OCI-LY3 (cell line): ENCODE measurements at regions not wholly inside any gene's neighbourhood (a gene's known extent, or its start where the extent isn't known, plus 50 kb on each side); places are given as distances from the start of the nearest gene placed in this dataset.
"Not testable (repeated sequence)": the region's sequence is repeated elsewhere in the genome, so short reads cannot be mapped to it uniquely, and the experiment has no call there.

ENCODE experiments used
- H2AFZ ChIP-seq: fragments of 200-600, 300-600 bp; shearing (Covaris generic); 2 replicates; pipeline ENCODE4 v1.6.0; 2014; ENCODE audit warnings: antibody characterized with exemption, low read depth, low read length
- H3K27ac ChIP-seq: fragments of 200-600, 300-600 bp; sonication (generic); 2 replicates; pipeline ENCODE4 v1.5.1; 2014; ENCODE audit warnings: mild to moderate bottlenecking, low read length, moderate library complexity, mixed read lengths
- H3K27me3 ChIP-seq: fragments of 200-600, 300-600 bp; sonication (generic); 2 replicates; pipeline ENCODE4 v1.6.1; 2014; ENCODE audit warnings: low read depth, low read length, mixed read lengths
- H3K36me3 ChIP-seq: fragments of 200-600, 300-600 bp; sonication (generic); replicated peaks from 2 replicates; pipeline ENCODE3; 2014; ENCODE audit warnings: low read depth, low read length, mixed read lengths
- H3K4me1 ChIP-seq: fragments of 300-600, 200-600 bp; sonication (generic); 2 replicates; pipeline ENCODE4 v1.6.1; 2014; ENCODE audit warnings: low read length, mixed read lengths
- H3K4me2 ChIP-seq: fragments of 200-600, 300-600 bp; sonication (generic); 2 replicates; pipeline ENCODE4 v1.6.1; 2014; ENCODE audit warnings: low read length, mixed read lengths
- H3K4me3 ChIP-seq: fragments of 300-600, 200-600 bp; sonication (generic); 2 replicates; pipeline ENCODE4 v1.5.1; 2014; ENCODE audit warnings: antibody characterized with exemption, mild to moderate bottlenecking, low read length, moderate library complexity
- H3K79me2 ChIP-seq: fragments of 300-600, 200-600 bp; shearing (Covaris generic); 2 replicates; pipeline ENCODE4 v1.6.1; 2014; ENCODE audit warnings: mild to moderate bottlenecking, low read length, mixed read lengths
- H3K9ac ChIP-seq: fragments of 300-600, 200-600 bp; shearing (Covaris generic); 2 replicates; pipeline ENCODE4 v1.6.0; 2014; ENCODE audit warnings: mild to moderate bottlenecking, low read length, moderate library complexity
- H3K9me3 ChIP-seq: fragments of 200-600, 300-600 bp; shearing (Covaris generic); 2 replicates; pipeline ENCODE4 v1.6.1; 2014; ENCODE audit warnings: low read length, mixed read lengths; ENCODE audit not compliant: insufficient read depth
- H4K20me1 ChIP-seq: fragments of 200-600, 300-600 bp; sonication (generic); 2 replicates; pipeline ENCODE4 v1.6.1; 2016; ENCODE audit warnings: low read length, mixed read lengths; ENCODE audit not compliant: insufficient read depth
- CTCF ChIP-seq: fragments of 200-600, 300-600 bp; sonication (generic); IDR thresholded peaks from 2 replicates; pipeline ENCODE4 v1.5.1; 2014; ENCODE audit warnings: antibody characterized with exemption, low read length, low read depth
- EZH2phosphoT487 ChIP-seq: fragments of 200-600 bp; shearing (Covaris generic); IDR thresholded peaks from 2 replicates; pipeline ENCODE4 v1.6.1; 2018; ENCODE audit warnings: antibody characterized with exemption, mixed run types, low read depth

- Histone ChIP-seq H3K9ac (no peak overlapping the region), H3K36me3 (peaks cover 3% of the 10 kb centered on the region), H3K27ac (no peak overlapping the region), H4K20me1 (no peaks in the 10 kb centered on the region), H3K27me3 (no peaks in the 10 kb centered on the region), H3K79me2 (no peaks in the 10 kb centered on the region), H2AFZ (no peak overlapping the region), H3K4me1 (no peaks in the 10 kb centered on the region), H3K4me2 (no peak overlapping the region), H3K4me3 (no peak overlapping the region), H3K9me3 (no peaks in the 10 kb centered on the region)
- no peak for TF ChIP-seq CTCF
- no peak for TF ChIP-seq EZH2phosphoT487
Observed at GRCh38 chr3:82561784-82562183, 800.3 kb upstream of the GBE1 start.

GRCh38 chr3:82558081-82558480 lies 796.6 kb upstream of the GBE1 start:
- no peaks in the 10 kb centered on the region for H4K20me1 ChIP-seq
- H3K36me3 ChIP-seq = no peaks in the 10 kb centered on the region
- no peak overlapping the region for H3K27ac ChIP-seq
- no peak overlapping the region for H3K4me3 ChIP-seq
- H2AFZ ChIP-seq = no peak overlapping the region
- H3K27me3 ChIP-seq = no peaks in the 10 kb centered on the region
- H3K9me3 ChIP-seq = no peaks in the 10 kb centered on the region
- no peaks in the 10 kb centered on the region for H3K79me2 ChIP-seq
- no peak for TF ChIP-seq EZH2phosphoT487
- no peak for TF ChIP-seq CTCF
- H3K9ac ChIP-seq = no peak overlapping the region
- H3K4me1 ChIP-seq = no peaks in the 10 kb centered on the region
- H3K4me2 ChIP-seq = no peak overlapping the region

- Histone ChIP-seq H4K20me1 (no peaks in the 10 kb centered on the region), H3K4me1 (no peaks in the 10 kb centered on the region), H3K79me2 (no peaks in the 10 kb centered on the region), H3K4me2 (no peak overlapping the region), H3K9ac (no peak overlapping the region), H3K27ac (no peak overlapping the region), H3K4me3 (no peak overlapping the region), H2AFZ (no peak overlapping the region), H3K9me3 (no peaks in the 10 kb centered on the region), H3K36me3 (no peaks in the 10 kb centered on the region), H3K27me3 (no peaks in the 10 kb centered on the region)
- no peak for TF ChIP-seq CTCF
- no peak for TF ChIP-seq EZH2phosphoT487
Observed at GRCh38 chr3:82556113-82556512, 794.7 kb upstream of the GBE1 start.

GRCh38 chr3:82542556-82542955 lies 781.1 kb upstream of the GBE1 start:
- H3K9ac ChIP-seq, H2AFZ ChIP-seq, H4K20me1 ChIP-seq, H3K36me3 ChIP-seq, H3K4me3 ChIP-seq, H3K27ac ChIP-seq, H3K9me3 ChIP-seq, H3K4me2 ChIP-seq, H3K4me1 ChIP-seq, H3K27me3 ChIP-seq, H3K79me2 ChIP-seq: not testable (repeated sequence)

- Histone ChIP-seq H2AFZ (no peak overlapping the region), H3K36me3 (no peaks in the 10 kb centered on the region), H3K27me3 (no peaks in the 10 kb centered on the region), H3K4me1 (no peaks in the 10 kb centered on the region), H3K9me3 (no peaks in the 10 kb centered on the region), H3K27ac (no peak overlapping the region), H4K20me1 (no peaks in the 10 kb centered on the region), H3K79me2 (no peaks in the 10 kb centered on the region), H3K4me3 (no peak overlapping the region), H3K4me2 (no peak overlapping the region), H3K9ac (no peak overlapping the region)
- no peak for TF ChIP-seq EZH2phosphoT487
- no peak for TF ChIP-seq CTCF
Observed at GRCh38 chr3:82521657-82522056, 760.2 kb upstream of the GBE1 start.
